Nephron (organoid): ENCODE measurements at regions not wholly inside any gene's neighbourhood (a gene's known extent, or its start where the extent isn't known, plus 50 kb on each side); places are given as distances from the start of the nearest gene placed in this dataset.

Experiments used
- H3K27ac Mint-ChIP-seq, 3 experiments: 2 replicates each; pipeline ENCODE4 v1.8.0; 2020; ENCODE audit warnings: mixed read lengths in 3 of 3, mild to moderate bottlenecking in 2 of 3, moderate library complexity in 1 of 3
- H3K27me3 Mint-ChIP-seq: 2 replicates; pipeline ENCODE4 v1.8.0; 2021; ENCODE audit warnings: low read depth, mild to moderate bottlenecking, moderate library complexity, mixed read lengths
- H3K36me3 Mint-ChIP-seq: 2 replicates; pipeline ENCODE4 v1.8.0; 2020; ENCODE audit warnings: low read depth, mixed read lengths
- H3K4me1 Mint-ChIP-seq: 2 replicates; pipeline ENCODE4 v1.8.0; 2020; ENCODE audit warnings: mixed read lengths
- H3K4me3 Mint-ChIP-seq, 3 experiments: 2 replicates each; pipeline ENCODE4 v1.8.0; 2020; ENCODE audit warnings: mild to moderate bottlenecking in 3 of 3, mixed read lengths in 3 of 3, moderate library complexity in 2 of 3
- H3K9me3 Mint-ChIP-seq: 2 replicates; pipeline ENCODE4 v1.8.0; 2020; ENCODE audit warnings: mixed read lengths
- CTCF ChIP-seq, 3 experiments: fragments of 200-600 bp; sonication (generic); IDR thresholded peaks; one replicate each; pipeline ENCODE4 v1.5.0; 2021; ENCODE audit warnings: antibody characterized with exemption in 3 of 3; ENCODE audit not compliant: unreplicated experiment in 3 of 3

DNA sequence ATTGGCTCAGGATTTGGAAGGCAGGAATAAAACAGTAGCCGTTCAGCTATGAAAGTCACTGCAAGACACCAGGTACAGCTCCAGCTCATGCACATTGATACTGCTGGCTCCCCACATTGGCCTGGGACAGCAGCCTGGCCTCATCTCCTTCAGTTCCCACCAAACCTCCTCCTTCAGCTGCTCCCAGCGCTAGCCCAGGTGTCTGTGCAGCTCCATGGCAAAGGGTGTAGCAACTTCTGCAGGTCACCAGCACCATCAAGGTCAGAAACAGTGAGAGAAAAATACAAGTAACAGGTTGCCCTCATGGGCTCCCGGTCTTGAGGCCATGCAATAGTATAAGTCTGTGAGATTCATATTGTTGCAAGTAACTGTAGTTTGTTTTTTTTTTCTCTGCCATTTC, 216.7 kb upstream of the CTAGE1 start:
- no peak overlapping the region for H3K27ac Mint-ChIP-seq
- no peak overlapping the region for H3K4me3 Mint-ChIP-seq
- H3K9me3 Mint-ChIP-seq: peaks cover 9% of the 10 kb centered on the region
- TF ChIP-seq CTCF (IDR thresholded peaks at IDR 0.05; ENCODE audit: unreplicated experiment in 3 of 3): no peak
- peaks cover 4% of the 10 kb centered on the region for H3K36me3 Mint-ChIP-seq
- no peaks in the 10 kb centered on the region for H3K27me3 Mint-ChIP-seq
- H3K4me1 Mint-ChIP-seq: no peaks in the 10 kb centered on the region

DNA sequence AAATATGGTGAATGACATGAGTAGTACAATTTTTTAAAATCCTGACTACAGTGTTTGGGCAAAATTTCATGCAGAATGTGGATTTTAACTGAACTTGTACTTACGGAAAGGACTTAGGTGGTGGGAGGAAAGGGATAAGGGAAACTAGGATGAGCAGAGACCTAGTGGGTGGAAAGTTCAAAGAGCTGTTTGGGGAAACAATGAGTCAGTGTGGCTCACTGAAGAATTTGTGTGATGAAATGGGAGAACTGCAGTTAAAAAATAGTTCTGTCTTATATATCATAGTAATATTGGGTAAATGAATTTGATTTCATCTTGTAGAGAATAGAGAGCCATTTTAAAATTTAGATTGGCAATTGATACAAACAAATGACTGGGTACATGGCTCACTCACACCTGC, 220.1 kb upstream of the CTAGE1 start:
- H3K9me3 Mint-ChIP-seq: peaks cover 11% of the 10 kb centered on the region
- no peaks in the 10 kb centered on the region for H3K4me1 Mint-ChIP-seq
- H3K36me3 Mint-ChIP-seq: peaks cover 4% of the 10 kb centered on the region
- H3K27ac Mint-ChIP-seq: no peak overlapping the region
- no peak overlapping the region for H3K4me3 Mint-ChIP-seq
- no peak for TF ChIP-seq CTCF (IDR thresholded peaks at IDR 0.05; ENCODE audit: unreplicated experiment in 3 of 3)
- H3K27me3 Mint-ChIP-seq: no peaks in the 10 kb centered on the region

GRCh38 chr18:22639026-22639463, 221.3 kb upstream of the CTAGE1 start:
- TF ChIP-seq CTCF (IDR thresholded peaks at IDR 0.05; ENCODE audit: unreplicated experiment in 3 of 3): no peak

DNA sequence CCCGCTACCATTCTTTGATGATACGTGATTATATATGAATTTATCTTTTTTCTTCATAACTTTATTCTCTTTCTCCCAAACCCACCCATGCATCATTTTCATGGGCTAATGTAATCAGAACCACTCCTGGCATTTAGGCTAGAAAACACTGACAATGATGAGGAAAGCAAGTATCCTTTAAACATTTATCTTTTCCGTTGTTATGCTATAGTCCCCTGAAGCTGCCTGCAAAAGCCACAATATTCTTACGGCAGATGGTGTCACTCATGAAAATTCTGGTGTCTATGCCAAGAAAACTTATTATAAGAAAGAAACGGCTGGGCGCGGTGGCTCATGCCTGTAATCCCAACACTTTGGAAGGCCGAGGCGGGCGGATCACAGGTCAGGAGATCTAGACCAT, 221.8 kb upstream of the CTAGE1 start:
- H3K36me3 Mint-ChIP-seq: peaks cover 4% of the 10 kb centered on the region
- no peaks in the 10 kb centered on the region for H3K4me1 Mint-ChIP-seq
- H3K27me3 Mint-ChIP-seq: no peaks in the 10 kb centered on the region
- H3K9me3 Mint-ChIP-seq: peaks cover 11% of the 10 kb centered on the region
- H3K4me3 Mint-ChIP-seq: no peak overlapping the region
- H3K27ac Mint-ChIP-seq: peak overlapping the region in 1 of 3 experiments; percentile 40
- TF ChIP-seq CTCF (IDR thresholded peaks at IDR 0.05; ENCODE audit: unreplicated experiment in 3 of 3): no peak

More at GRCh38 chr18:22639026-22639463, 221.3 kb upstream of the CTAGE1 start:
- Mint-ChIP-seq H3K9me3 (peaks cover 11% of the 10 kb centered on the region), H3K4me1 (no peaks in the 10 kb centered on the region), H3K4me3 (no peak overlapping the region), H3K27ac (peak overlapping the region in 1 of 3 experiments; percentile 40), H3K27me3 (no peaks in the 10 kb centered on the region), H3K36me3 (peaks cover 4% of the 10 kb centered on the region)

DNA sequence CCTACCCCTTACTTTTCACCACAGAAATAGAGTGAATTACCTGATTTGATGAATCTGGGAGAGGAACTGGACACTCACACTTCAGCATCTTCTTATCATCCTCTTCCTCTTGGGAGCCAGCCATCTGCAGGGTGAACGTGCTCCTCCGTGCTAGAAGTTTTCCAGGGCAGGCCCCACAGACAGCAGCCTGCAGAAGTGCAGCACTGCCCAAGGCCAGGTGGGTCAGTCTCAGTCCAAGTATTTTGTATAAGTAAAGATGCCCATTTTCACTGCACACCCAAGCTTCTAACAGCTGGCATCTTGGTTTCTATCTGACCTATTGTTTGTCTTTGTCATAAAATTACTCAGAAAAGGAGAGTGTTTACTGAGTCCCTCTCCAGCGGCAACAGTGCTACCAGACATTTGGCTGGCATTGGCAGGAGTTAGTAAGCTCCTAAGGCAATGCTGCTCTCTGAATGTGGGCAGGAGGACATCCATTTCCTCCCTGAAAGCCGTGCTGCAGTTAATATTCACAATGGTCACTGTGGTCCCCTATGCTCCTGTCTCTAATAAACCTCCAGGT, 222.6 kb upstream of the CTAGE1 start:
- Mint-ChIP-seq H3K36me3 (peaks cover 4% of the 10 kb centered on the region), H3K4me3 (no peak overlapping the region), H3K27ac (no peak overlapping the region), H3K4me1 (no peaks in the 10 kb centered on the region), H3K9me3 (peaks cover 11% of the 10 kb centered on the region), H3K27me3 (no peaks in the 10 kb centered on the region)
- no peak for TF ChIP-seq CTCF (IDR thresholded peaks at IDR 0.05; ENCODE audit: unreplicated experiment in 3 of 3)

DNA sequence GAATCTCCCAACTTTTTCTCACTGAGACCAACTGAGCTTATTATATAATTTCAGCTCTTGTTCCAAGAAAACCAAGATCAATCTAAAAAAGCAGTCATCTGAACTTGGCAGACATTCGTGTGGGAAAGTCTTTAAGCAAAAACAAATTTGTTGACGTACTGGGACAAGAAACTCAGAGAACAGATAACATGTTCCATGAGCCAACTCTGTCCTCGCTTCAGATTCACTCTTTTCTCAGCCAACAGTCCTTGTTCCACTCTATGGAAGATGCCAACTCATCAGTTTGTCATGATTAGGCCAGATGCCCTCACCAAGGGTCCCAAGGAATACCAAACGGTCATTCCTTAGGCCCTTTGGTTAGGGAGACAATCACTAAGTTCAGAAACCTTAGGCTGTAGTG, 224.2 kb upstream of the CTAGE1 start:
- peak overlapping the region in 2 of 3 experiments; percentile 38 to 57 for H3K27ac Mint-ChIP-seq
- H3K36me3 Mint-ChIP-seq: no peaks in the 10 kb centered on the region
- no peak for TF ChIP-seq CTCF (IDR thresholded peaks at IDR 0.05; ENCODE audit: unreplicated experiment in 3 of 3)
- no peaks in the 10 kb centered on the region for H3K27me3 Mint-ChIP-seq
- H3K4me1 Mint-ChIP-seq: no peaks in the 10 kb centered on the region
- peaks cover 7% of the 10 kb centered on the region for H3K9me3 Mint-ChIP-seq
- no peak overlapping the region for H3K4me3 Mint-ChIP-seq
